H1 (cell line): ENCODE measurements at regions not wholly inside any gene's neighbourhood (a gene's known extent, or its start where the extent isn't known, plus 50 kb on each side); places are given as distances from the start of the nearest gene placed in this dataset.

Experiments used
- EGR1 ChIP-seq: IDR thresholded peaks from 2 replicates; pipeline ENCODE4 v1.6.1; 2011; ENCODE audit warnings: low read depth, low read length, borderline replicate concordance
- KDM1A ChIP-seq: fragments of 200-600, 300-600 bp; sonication (generic); IDR thresholded peaks from 2 replicates; pipeline ENCODE4 v1.7.1; 2016; ENCODE audit warnings: mild to moderate bottlenecking, low read length, borderline replicate concordance
- TF ChIP-seq, protein P1 (sequence below): fragments of 300-600 bp; sonication (generic); IDR thresholded peaks from 2 replicates; pipeline ENCODE4 v1.7.1; 2012; ENCODE audit warnings: low read length, moderate library complexity, mild to moderate bottlenecking, inconsistent platforms; ENCODE audit not compliant: insufficient replicate concordance

DNA sequence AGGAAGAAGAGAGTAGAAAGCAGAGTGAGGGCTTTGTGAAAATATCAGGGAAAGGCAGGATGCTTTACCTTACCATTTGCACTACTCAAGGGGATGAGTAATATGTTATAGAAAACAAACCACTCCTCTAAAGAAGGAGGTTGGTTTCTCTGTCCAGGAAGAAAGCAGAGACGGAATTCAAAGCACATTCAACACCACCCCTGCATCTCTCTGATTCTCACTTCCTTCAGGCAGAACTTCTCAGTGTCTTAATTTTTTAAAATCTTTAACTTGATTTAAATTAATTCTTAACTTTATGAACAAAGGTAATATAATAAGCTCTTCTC lies 82.4 kb downstream of the NR2F2 start (continued):
- TF ChIP-seq, protein P1, sequence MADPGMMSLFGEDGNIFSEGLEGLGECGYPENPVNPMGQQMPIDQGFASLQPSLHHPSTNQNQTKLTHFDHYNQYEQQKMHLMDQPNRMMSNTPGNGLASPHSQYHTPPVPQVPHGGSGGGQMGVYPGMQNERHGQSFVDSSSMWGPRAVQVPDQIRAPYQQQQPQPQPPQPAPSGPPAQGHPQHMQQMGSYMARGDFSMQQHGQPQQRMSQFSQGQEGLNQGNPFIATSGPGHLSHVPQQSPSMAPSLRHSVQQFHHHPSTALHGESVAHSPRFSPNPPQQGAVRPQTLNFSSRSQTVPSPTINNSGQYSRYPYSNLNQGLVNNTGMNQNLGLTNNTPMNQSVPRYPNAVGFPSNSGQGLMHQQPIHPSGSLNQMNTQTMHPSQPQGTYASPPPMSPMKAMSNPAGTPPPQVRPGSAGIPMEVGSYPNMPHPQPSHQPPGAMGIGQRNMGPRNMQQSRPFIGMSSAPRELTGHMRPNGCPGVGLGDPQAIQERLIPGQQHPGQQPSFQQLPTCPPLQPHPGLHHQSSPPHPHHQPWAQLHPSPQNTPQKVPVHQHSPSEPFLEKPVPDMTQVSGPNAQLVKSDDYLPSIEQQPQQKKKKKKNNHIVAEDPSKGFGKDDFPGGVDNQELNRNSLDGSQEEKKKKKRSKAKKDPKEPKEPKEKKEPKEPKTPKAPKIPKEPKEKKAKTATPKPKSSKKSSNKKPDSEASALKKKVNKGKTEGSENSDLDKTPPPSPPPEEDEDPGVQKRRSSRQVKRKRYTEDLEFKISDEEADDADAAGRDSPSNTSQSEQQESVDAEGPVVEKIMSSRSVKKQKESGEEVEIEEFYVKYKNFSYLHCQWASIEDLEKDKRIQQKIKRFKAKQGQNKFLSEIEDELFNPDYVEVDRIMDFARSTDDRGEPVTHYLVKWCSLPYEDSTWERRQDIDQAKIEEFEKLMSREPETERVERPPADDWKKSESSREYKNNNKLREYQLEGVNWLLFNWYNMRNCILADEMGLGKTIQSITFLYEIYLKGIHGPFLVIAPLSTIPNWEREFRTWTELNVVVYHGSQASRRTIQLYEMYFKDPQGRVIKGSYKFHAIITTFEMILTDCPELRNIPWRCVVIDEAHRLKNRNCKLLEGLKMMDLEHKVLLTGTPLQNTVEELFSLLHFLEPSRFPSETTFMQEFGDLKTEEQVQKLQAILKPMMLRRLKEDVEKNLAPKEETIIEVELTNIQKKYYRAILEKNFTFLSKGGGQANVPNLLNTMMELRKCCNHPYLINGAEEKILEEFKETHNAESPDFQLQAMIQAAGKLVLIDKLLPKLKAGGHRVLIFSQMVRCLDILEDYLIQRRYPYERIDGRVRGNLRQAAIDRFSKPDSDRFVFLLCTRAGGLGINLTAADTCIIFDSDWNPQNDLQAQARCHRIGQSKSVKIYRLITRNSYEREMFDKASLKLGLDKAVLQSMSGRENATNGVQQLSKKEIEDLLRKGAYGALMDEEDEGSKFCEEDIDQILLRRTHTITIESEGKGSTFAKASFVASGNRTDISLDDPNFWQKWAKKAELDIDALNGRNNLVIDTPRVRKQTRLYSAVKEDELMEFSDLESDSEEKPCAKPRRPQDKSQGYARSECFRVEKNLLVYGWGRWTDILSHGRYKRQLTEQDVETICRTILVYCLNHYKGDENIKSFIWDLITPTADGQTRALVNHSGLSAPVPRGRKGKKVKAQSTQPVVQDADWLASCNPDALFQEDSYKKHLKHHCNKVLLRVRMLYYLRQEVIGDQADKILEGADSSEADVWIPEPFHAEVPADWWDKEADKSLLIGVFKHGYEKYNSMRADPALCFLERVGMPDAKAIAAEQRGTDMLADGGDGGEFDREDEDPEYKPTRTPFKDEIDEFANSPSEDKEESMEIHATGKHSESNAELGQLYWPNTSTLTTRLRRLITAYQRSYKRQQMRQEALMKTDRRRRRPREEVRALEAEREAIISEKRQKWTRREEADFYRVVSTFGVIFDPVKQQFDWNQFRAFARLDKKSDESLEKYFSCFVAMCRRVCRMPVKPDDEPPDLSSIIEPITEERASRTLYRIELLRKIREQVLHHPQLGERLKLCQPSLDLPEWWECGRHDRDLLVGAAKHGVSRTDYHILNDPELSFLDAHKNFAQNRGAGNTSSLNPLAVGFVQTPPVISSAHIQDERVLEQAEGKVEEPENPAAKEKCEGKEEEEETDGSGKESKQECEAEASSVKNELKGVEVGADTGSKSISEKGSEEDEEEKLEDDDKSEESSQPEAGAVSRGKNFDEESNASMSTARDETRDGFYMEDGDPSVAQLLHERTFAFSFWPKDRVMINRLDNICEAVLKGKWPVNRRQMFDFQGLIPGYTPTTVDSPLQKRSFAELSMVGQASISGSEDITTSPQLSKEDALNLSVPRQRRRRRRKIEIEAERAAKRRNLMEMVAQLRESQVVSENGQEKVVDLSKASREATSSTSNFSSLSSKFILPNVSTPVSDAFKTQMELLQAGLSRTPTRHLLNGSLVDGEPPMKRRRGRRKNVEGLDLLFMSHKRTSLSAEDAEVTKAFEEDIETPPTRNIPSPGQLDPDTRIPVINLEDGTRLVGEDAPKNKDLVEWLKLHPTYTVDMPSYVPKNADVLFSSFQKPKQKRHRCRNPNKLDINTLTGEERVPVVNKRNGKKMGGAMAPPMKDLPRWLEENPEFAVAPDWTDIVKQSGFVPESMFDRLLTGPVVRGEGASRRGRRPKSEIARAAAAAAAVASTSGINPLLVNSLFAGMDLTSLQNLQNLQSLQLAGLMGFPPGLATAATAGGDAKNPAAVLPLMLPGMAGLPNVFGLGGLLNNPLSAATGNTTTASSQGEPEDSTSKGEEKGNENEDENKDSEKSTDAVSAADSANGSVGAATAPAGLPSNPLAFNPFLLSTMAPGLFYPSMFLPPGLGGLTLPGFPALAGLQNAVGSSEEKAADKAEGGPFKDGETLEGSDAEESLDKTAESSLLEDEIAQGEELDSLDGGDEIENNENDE, result no peak
- TF ChIP-seq EGR1 (no peak), KDM1A (no peak)
